Peyer's patch (tissue), 4 donors: ENCODE measurements at regions not wholly inside any gene's neighbourhood (a gene's known extent, or its start where the extent isn't known, plus 50 kb on each side); places are given as distances from the start of the nearest gene placed in this dataset.

Experiments
- POLR2A ChIP-seq, 2 donors: fragments of 450-650 bp; IDR thresholded peaks; one replicate each; pipeline ENCODE4 v1.5.1; 2017; ENCODE audit warnings: antibody characterized with exemption in 2 of 2, mild to moderate bottlenecking in 2 of 2, moderate library complexity in 2 of 2
- TF ChIP-seq, protein P1 (sequence below), 6 experiments: fragments of 450-650 bp in 4 of 6; fragments of 200-600 bp in 2 of 6; sonication (generic) in 1 of 6; IDR thresholded peaks; one replicate each; pipeline ENCODE4 v1.5.1; 2017 to 2019; ENCODE audit warnings: antibody characterized with exemption in 6 of 6, mild to moderate bottlenecking in 3 of 6, moderate library complexity in 1 of 6

DNA sequence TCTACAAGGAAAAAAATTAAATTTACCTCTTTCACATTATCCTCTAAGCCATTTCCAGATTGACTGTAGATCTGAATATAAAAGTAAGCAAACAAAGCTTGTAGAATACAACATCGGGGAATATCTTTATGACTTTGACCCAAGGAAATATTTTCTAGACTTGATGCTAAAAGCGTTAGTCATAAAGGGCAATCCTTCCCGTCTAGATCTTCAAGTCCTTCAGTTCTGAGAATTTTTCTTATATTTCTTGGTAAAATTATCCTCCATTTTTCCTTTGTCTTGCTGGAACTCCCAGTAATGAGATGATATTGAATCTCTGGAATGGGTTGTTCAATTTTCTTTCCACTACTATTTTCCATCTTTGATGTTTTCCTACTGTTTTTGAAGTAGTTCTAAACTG lies 77.8 kb upstream of the ZNF184 start:
- TF ChIP-seq POLR2A (IDR thresholded peaks at IDR 0.05): no peak
- TF ChIP-seq, protein P1, sequence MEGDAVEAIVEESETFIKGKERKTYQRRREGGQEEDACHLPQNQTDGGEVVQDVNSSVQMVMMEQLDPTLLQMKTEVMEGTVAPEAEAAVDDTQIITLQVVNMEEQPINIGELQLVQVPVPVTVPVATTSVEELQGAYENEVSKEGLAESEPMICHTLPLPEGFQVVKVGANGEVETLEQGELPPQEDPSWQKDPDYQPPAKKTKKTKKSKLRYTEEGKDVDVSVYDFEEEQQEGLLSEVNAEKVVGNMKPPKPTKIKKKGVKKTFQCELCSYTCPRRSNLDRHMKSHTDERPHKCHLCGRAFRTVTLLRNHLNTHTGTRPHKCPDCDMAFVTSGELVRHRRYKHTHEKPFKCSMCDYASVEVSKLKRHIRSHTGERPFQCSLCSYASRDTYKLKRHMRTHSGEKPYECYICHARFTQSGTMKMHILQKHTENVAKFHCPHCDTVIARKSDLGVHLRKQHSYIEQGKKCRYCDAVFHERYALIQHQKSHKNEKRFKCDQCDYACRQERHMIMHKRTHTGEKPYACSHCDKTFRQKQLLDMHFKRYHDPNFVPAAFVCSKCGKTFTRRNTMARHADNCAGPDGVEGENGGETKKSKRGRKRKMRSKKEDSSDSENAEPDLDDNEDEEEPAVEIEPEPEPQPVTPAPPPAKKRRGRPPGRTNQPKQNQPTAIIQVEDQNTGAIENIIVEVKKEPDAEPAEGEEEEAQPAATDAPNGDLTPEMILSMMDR (IDR thresholded peaks at IDR 0.05): no peak
